OCI-LY7 (cell line): ENCODE measurements at regions not wholly inside any gene's neighbourhood (a gene's known extent, or its start where the extent isn't known, plus 50 kb on each side); places are given as distances from the start of the nearest gene placed in this dataset.

Experiments
- BruUV-seq: library from RNA; stranded (reverse); fragments of 400-500 nt; replicated peaks from 2 replicates; lab custom pipeline; 2021; lab: Mats Ljungman, UMichigan
- CTCF ChIA-PET: fragments of 300-600 bp; sonication (Branson Sonifier 250); formaldehyde crosslinking; loops from one replicate; lab custom pipeline; 2022; ENCODE audit warnings: antibody characterized with exemption; ENCODE audit not compliant: unreplicated experiment; lab: Charles Lee
- POLR2A ChIA-PET: fragments of 300-600 bp; sonication (Branson Sonifier 250); formaldehyde crosslinking; loops from one replicate; lab custom pipeline; 2022; ENCODE audit warnings: antibody characterized with exemption; lab: Charles Lee
- DNase-seq: peaks from one replicate; pipeline ENCODE4 v3.0.0-alpha.2; 2015; ENCODE audit warnings: low spot score
- H2AFZ ChIP-seq: fragments of 200-600 bp; sonication (generic), shearing (Covaris generic); 2 replicates; pipeline ENCODE4 v1.6.1; 2014; ENCODE audit warnings: mild to moderate bottlenecking, antibody characterized with exemption, low read length, moderate library complexity
- H3K27ac ChIP-seq: fragments of 200-600 bp; sonication (generic); 2 replicates; pipeline ENCODE4 v1.5.1; 2014; ENCODE audit warnings: mixed run types, low read depth, mild to moderate bottlenecking, moderate library complexity, low read length, inconsistent platforms; ENCODE audit not compliant: poor library complexity, severe bottlenecking
- H3K36me3 ChIP-seq: fragments of 200-600 bp; sonication (generic); 2 replicates; pipeline ENCODE4 v1.6.1; 2014; ENCODE audit warnings: mild to moderate bottlenecking, antibody characterized with exemption, low read length, moderate library complexity, mixed read lengths; ENCODE audit not compliant: insufficient read depth
- H3K4me1 ChIP-seq: fragments of 200-600 bp; sonication (generic); 2 replicates; pipeline ENCODE4 v1.5.1; 2014; ENCODE audit warnings: mild to moderate bottlenecking, low read length; ENCODE audit not compliant: insufficient read depth, poor library complexity, severe bottlenecking
- H3K4me2 ChIP-seq: fragments of 200-600 bp; sonication (generic); 2 replicates; pipeline ENCODE4 v1.6.1; 2014; ENCODE audit warnings: mild to moderate bottlenecking, low read length
- H3K4me3 ChIP-seq: fragments of 200-600 bp; sonication (generic); 2 replicates; pipeline ENCODE4 v1.5.1; 2014; ENCODE audit warnings: mild to moderate bottlenecking, low read depth, low read length; ENCODE audit not compliant: poor library complexity, severe bottlenecking
- H3K79me2 ChIP-seq: fragments of 200-600 bp; sonication (generic); 2 replicates; pipeline ENCODE4 v1.6.1; 2016; ENCODE audit warnings: low read depth, mild to moderate bottlenecking, low read length, moderate library complexity, mixed read lengths; ENCODE audit not compliant: insufficient read depth
- H3K9me2 ChIP-seq: fragments of 200-600 bp; sonication (generic); 2 replicates; pipeline ENCODE4 v1.6.1; 2016; ENCODE audit warnings: mild to moderate bottlenecking, low read length, mixed read lengths; ENCODE audit not compliant: insufficient read depth
- H3K9me3 ChIP-seq: fragments of 200-600 bp; sonication (generic); 2 replicates; pipeline ENCODE4 v1.6.1; 2014; ENCODE audit warnings: mild to moderate bottlenecking, mixed run types, low read length, mixed read lengths
- H4K20me1 ChIP-seq: fragments of 200-600 bp; sonication (generic); 2 replicates; pipeline ENCODE4 v1.6.1; 2014; ENCODE audit warnings: mild to moderate bottlenecking, antibody characterized with exemption, low read length, moderate library complexity, mixed read lengths; ENCODE audit not compliant: insufficient read depth
- CTCF ChIP-seq: fragments of 200-600 bp; sonication (generic); conservative IDR thresholded peaks from 2 replicates; pipeline ENCODE4 v1.5.1; 2014; ENCODE audit warnings: mild to moderate bottlenecking, antibody characterized with exemption, low read length, moderate library complexity, mixed read lengths
- EZH2phosphoT487 ChIP-seq: fragments of 200-600 bp; sonication (generic); IDR thresholded peaks from 2 replicates; pipeline ENCODE4 v1.6.1; 2018; ENCODE audit warnings: low read depth, borderline replicate concordance, mild to moderate bottlenecking, mixed run types, antibody characterized with exemption, low read length, moderate library complexity, mixed read lengths
- intact Hi-C: fragments of 100-400 bp; cut with micrococcal nuclease; formaldehyde crosslinking; loops from one replicate; pipeline ENCODE4 v1.10.0; 2022; ENCODE audit not compliant: unreplicated experiment

GRCh38 chr2:810397-810796, 133.2 kb upstream of the TMEM18 start:
- Histone ChIP-seq H3K9me3 (no peaks in the 10 kb centered on the region), H3K79me2 (no peaks in the 10 kb centered on the region), H3K4me2 (no peak overlapping the region), H3K4me3 (no peak overlapping the region), H3K36me3 (no peaks in the 10 kb centered on the region), H2AFZ (no peak overlapping the region), H3K27ac (no peak overlapping the region), H3K9me2 (no peaks in the 10 kb centered on the region), H3K4me1 (no peaks in the 10 kb centered on the region), H4K20me1 (no peaks in the 10 kb centered on the region)
- intact Hi-C loops = no loop called here
- no TSS peak for BruUV-seq
- ChIA-PET POLR2A (no interaction called here), CTCF (no interaction called here)
- TF ChIP-seq EZH2phosphoT487 = no peak
- TF ChIP-seq CTCF = no peak
- DNase-seq = no peak

- no peak overlapping the region for H3K27ac ChIP-seq
- no peaks in the 10 kb centered on the region for H4K20me1 ChIP-seq
- POLR2A ChIA-PET = interaction anchor here (0.6 to 0.7 kb wide), 2 partner anchors 145 to 1335 kb away, joined by 4 read pairs; no protein-coding TSS in a partner anchor
- DNase-seq = no peak
- H3K4me3 ChIP-seq = no peak overlapping the region
- no peaks in the 10 kb centered on the region for H3K4me1 ChIP-seq
- intact Hi-C loops = no loop called here
- no peak overlapping the region for H2AFZ ChIP-seq
- BruUV-seq = no TSS peak
- no peaks in the 10 kb centered on the region for H3K9me3 ChIP-seq
- TF ChIP-seq CTCF = no peak
- TF ChIP-seq EZH2phosphoT487 = no peak
- no peaks in the 10 kb centered on the region for H3K36me3 ChIP-seq
- H3K9me2 ChIP-seq = no peaks in the 10 kb centered on the region
- CTCF ChIA-PET = no interaction called here
- no peak overlapping the region for H3K4me2 ChIP-seq
- no peaks in the 10 kb centered on the region for H3K79me2 ChIP-seq
Observed at GRCh38 chr2:807300-807699, 130.1 kb upstream of the TMEM18 start.

GRCh38 chr2:805664-806063, 128.5 kb upstream of the TMEM18 start:
- no peak overlapping the region for H3K27ac ChIP-seq
- BruUV-seq = no TSS peak
- no peaks in the 10 kb centered on the region for H3K4me1 ChIP-seq
- ChIA-PET CTCF (no interaction called here), POLR2A (no interaction called here)
- TF ChIP-seq EZH2phosphoT487 (no peak), CTCF (no peak)
- H3K79me2 ChIP-seq = no peaks in the 10 kb centered on the region
- no peak overlapping the region for H2AFZ ChIP-seq
- H3K9me2 ChIP-seq = no peaks in the 10 kb centered on the region
- no peaks in the 10 kb centered on the region for H3K36me3 ChIP-seq
- H3K4me3 ChIP-seq = no peak overlapping the region
- DNase-seq = no peak
- H3K9me3 ChIP-seq = no peaks in the 10 kb centered on the region
- no peak overlapping the region for H3K4me2 ChIP-seq
- H4K20me1 ChIP-seq = no peaks in the 10 kb centered on the region
- intact Hi-C loops = no loop called here
